ENCODE measurements at regions not wholly inside any gene's neighbourhood (a gene's known extent, or its start where the extent isn't known, plus 50 kb on each side); places are given as distances from the start of the nearest gene placed in this dataset.
"Not testable (repeated sequence)": the region's sequence is repeated elsewhere in the genome, so short reads cannot be mapped to it uniquely, and the experiment has no call there.

- no peaks in the 10 kb centered on the region for H3K9me3 ChIP-seq (ENCODE audit: control insufficient read depth, insufficient read depth, low read depth, low read length)
- H3K27me3 ChIP-seq (ENCODE audit: control insufficient read depth, insufficient read depth, low read length) = no peaks in the 10 kb centered on the region
- no peak overlapping the region for H3K27ac ChIP-seq (ENCODE audit: low read depth, low read length)
- no peak overlapping the region for H3K4me3 ChIP-seq (ENCODE audit: low read depth, low read length)
- H3K36me3 ChIP-seq (ENCODE audit: control insufficient read depth, insufficient read depth, low read length) = no peaks in the 10 kb centered on the region
- 0 out of 2 replicates have a peak, but pooled peaks cover 4% of the 10 kb centered on the region for H3K4me1 ChIP-seq (ENCODE audit: control insufficient read depth, insufficient read depth, low read length)
- H3K9ac ChIP-seq (ENCODE audit: low read length) = no peak overlapping the region
Observed at GRCh38 chr5:106292654-106293053, 1378.1 kb downstream of the EFNA5 start.

- no peaks in the 10 kb centered on the region for H3K36me3 ChIP-seq (ENCODE audit: control insufficient read depth, insufficient read depth, low read length)
- H3K4me1 ChIP-seq (ENCODE audit: control insufficient read depth, insufficient read depth, low read length) = 0 out of 2 replicates have a peak, but pooled peaks cover 4% of the 10 kb centered on the region
- no peak overlapping the region for H3K27ac ChIP-seq (ENCODE audit: low read depth, low read length)
- H3K4me3 ChIP-seq (ENCODE audit: low read depth, low read length) = no peak overlapping the region
- no peak overlapping the region for H3K9ac ChIP-seq (ENCODE audit: low read length)
- no peaks in the 10 kb centered on the region for H3K27me3 ChIP-seq (ENCODE audit: control insufficient read depth, insufficient read depth, low read length)
- no peaks in the 10 kb centered on the region for H3K9me3 ChIP-seq (ENCODE audit: control insufficient read depth, insufficient read depth, low read depth, low read length)
Observed at GRCh38 chr5:106290841-106291240, 1379.9 kb downstream of the EFNA5 start.

- Histone ChIP-seq H3K36me3 (ENCODE audit: control insufficient read depth, insufficient read depth, low read length) (no peaks in the 10 kb centered on the region), H3K9ac (ENCODE audit: low read length) (no peak overlapping the region), H3K9me3 (ENCODE audit: control insufficient read depth, insufficient read depth, low read depth, low read length) (no peaks in the 10 kb centered on the region), H3K27me3 (ENCODE audit: control insufficient read depth, insufficient read depth, low read length) (no peaks in the 10 kb centered on the region), H3K4me3 (ENCODE audit: low read depth, low read length) (no peak overlapping the region), H3K27ac (ENCODE audit: low read depth, low read length) (no peak overlapping the region), H3K4me1 (ENCODE audit: control insufficient read depth, insufficient read depth, low read length) (no peaks in the 10 kb centered on the region)
Observed at GRCh38 chr5:106288979-106289378, 1381.8 kb downstream of the EFNA5 start.

- no peak overlapping the region for H3K4me3 ChIP-seq (ENCODE audit: low read depth, low read length)
- no peak overlapping the region for H3K9ac ChIP-seq (ENCODE audit: low read length)
- no peaks in the 10 kb centered on the region for H3K4me1 ChIP-seq (ENCODE audit: control insufficient read depth, insufficient read depth, low read length)
- H3K27ac ChIP-seq (ENCODE audit: low read depth, low read length) = no peak overlapping the region
- H3K27me3 ChIP-seq (ENCODE audit: control insufficient read depth, insufficient read depth, low read length) = no peaks in the 10 kb centered on the region
- 0 out of 2 replicates have a peak, but pooled peaks cover 4% of the 10 kb centered on the region for H3K9me3 ChIP-seq (ENCODE audit: control insufficient read depth, insufficient read depth, low read depth, low read length)
- H3K36me3 ChIP-seq (ENCODE audit: control insufficient read depth, insufficient read depth, low read length) = no peaks in the 10 kb centered on the region
Observed at GRCh38 chr5:106277540-106278096, 1393.1 kb downstream of the EFNA5 start.

GRCh38 chr5:106269252-106269843, 1401.4 kb downstream of the EFNA5 start:
- Histone ChIP-seq H3K4me1 (ENCODE audit: control insufficient read depth, insufficient read depth, low read length) (no peaks in the 10 kb centered on the region), H3K36me3 (ENCODE audit: control insufficient read depth, insufficient read depth, low read length) (no peaks in the 10 kb centered on the region), H3K9me3 (ENCODE audit: control insufficient read depth, insufficient read depth, low read depth, low read length) (0 out of 2 replicates have a peak, but pooled peaks cover 4% of the 10 kb centered on the region), H3K27me3 (ENCODE audit: control insufficient read depth, insufficient read depth, low read length) (no peaks in the 10 kb centered on the region), H3K9ac (ENCODE audit: low read length) (no peak overlapping the region), H3K4me3 (ENCODE audit: low read depth, low read length) (no peak overlapping the region), H3K27ac (ENCODE audit: low read depth, low read length) (no peak overlapping the region)

- Histone ChIP-seq H3K27me3 (ENCODE audit: control insufficient read depth, insufficient read depth, low read length) (no peaks in the 10 kb centered on the region), H3K36me3 (ENCODE audit: control insufficient read depth, insufficient read depth, low read length) (no peaks in the 10 kb centered on the region), H3K9ac (ENCODE audit: low read length) (no peak overlapping the region), H3K4me1 (ENCODE audit: control insufficient read depth, insufficient read depth, low read length) (no peaks in the 10 kb centered on the region), H3K9me3 (ENCODE audit: control insufficient read depth, insufficient read depth, low read depth, low read length) (no peaks in the 10 kb centered on the region), H3K4me3 (ENCODE audit: low read depth, low read length) (no peak overlapping the region), H3K27ac (ENCODE audit: low read depth, low read length) (no peak overlapping the region)
Observed at GRCh38 chr5:106267256-106267655, 1403.5 kb downstream of the EFNA5 start.

- Histone ChIP-seq H3K4me3 (ENCODE audit: low read depth, low read length) (no peak overlapping the region), H3K9me3 (ENCODE audit: control insufficient read depth, insufficient read depth, low read depth, low read length) (no peaks in the 10 kb centered on the region), H3K9ac (ENCODE audit: low read length) (no peak overlapping the region), H3K4me1 (ENCODE audit: control insufficient read depth, insufficient read depth, low read length) (peaks cover 21% of the 10 kb centered on the region), H3K27me3 (ENCODE audit: control insufficient read depth, insufficient read depth, low read length) (no peaks in the 10 kb centered on the region), H3K27ac (ENCODE audit: low read depth, low read length) (no peak overlapping the region), H3K36me3 (ENCODE audit: control insufficient read depth, insufficient read depth, low read length) (no peaks in the 10 kb centered on the region)
Observed at GRCh38 chr5:106262395-106262794, 1408.3 kb downstream of the EFNA5 start.

GRCh38 chr5:106259431-106260090, 1411.2 kb downstream of the EFNA5 start:
- H3K27ac ChIP-seq (ENCODE audit: low read depth, low read length); H3K9ac ChIP-seq (ENCODE audit: low read length); H3K27me3 ChIP-seq (ENCODE audit: control insufficient read depth, insufficient read depth, low read length); H3K36me3 ChIP-seq (ENCODE audit: control insufficient read depth, insufficient read depth, low read length); H3K4me3 ChIP-seq (ENCODE audit: low read depth, low read length): not testable (repeated sequence)
- H3K9me3 ChIP-seq (ENCODE audit: control insufficient read depth, insufficient read depth, low read depth, low read length) = peaks cover 12% of the 10 kb centered on the region
- peaks cover 21% of the 10 kb centered on the region for H3K4me1 ChIP-seq (ENCODE audit: control insufficient read depth, insufficient read depth, low read length)

GRCh38 chr5:106258591-106259125, 1412.1 kb downstream of the EFNA5 start:
- peaks cover 29% of the 10 kb centered on the region for H3K4me1 ChIP-seq (ENCODE audit: control insufficient read depth, insufficient read depth, low read length)
- no peaks in the 10 kb centered on the region for H3K36me3 ChIP-seq (ENCODE audit: control insufficient read depth, insufficient read depth, low read length)

GRCh38 chr5:106254784-106255183, 1416.0 kb downstream of the EFNA5 start:
- H3K36me3 ChIP-seq (ENCODE audit: control insufficient read depth, insufficient read depth, low read length) = no peaks in the 10 kb centered on the region
- no peaks in the 10 kb centered on the region for H3K27me3 ChIP-seq (ENCODE audit: control insufficient read depth, insufficient read depth, low read length)
- H3K4me1 ChIP-seq (ENCODE audit: control insufficient read depth, insufficient read depth, low read length) = peaks cover 18% of the 10 kb centered on the region
- no peak overlapping the region for H3K9ac ChIP-seq (ENCODE audit: low read length)
- H3K27ac ChIP-seq (ENCODE audit: low read depth, low read length) = peak overlapping the region; percentile 76
- H3K4me3 ChIP-seq (ENCODE audit: low read depth, low read length) = no peak overlapping the region
- peaks cover 12% of the 10 kb centered on the region for H3K9me3 ChIP-seq (ENCODE audit: control insufficient read depth, insufficient read depth, low read depth, low read length)

More at GRCh38 chr5:106258591-106259125, 1412.1 kb downstream of the EFNA5 start:
- Histone ChIP-seq H3K4me3 (ENCODE audit: low read depth, low read length) (no peak overlapping the region), H3K9ac (ENCODE audit: low read length) (no peak overlapping the region), H3K27ac (ENCODE audit: low read depth, low read length) (no peak overlapping the region), H3K27me3 (ENCODE audit: control insufficient read depth, insufficient read depth, low read length) (no peaks in the 10 kb centered on the region), H3K9me3 (ENCODE audit: control insufficient read depth, insufficient read depth, low read depth, low read length) (peaks cover 12% of the 10 kb centered on the region)

GRCh38 chr5:106246044-106246745, 1424.5 kb downstream of the EFNA5 start:
- H3K36me3 ChIP-seq (ENCODE audit: control insufficient read depth, insufficient read depth, low read length); H3K9me3 ChIP-seq (ENCODE audit: control insufficient read depth, insufficient read depth, low read depth, low read length); H3K9ac ChIP-seq (ENCODE audit: low read length); H3K27me3 ChIP-seq (ENCODE audit: control insufficient read depth, insufficient read depth, low read length); H3K4me1 ChIP-seq (ENCODE audit: control insufficient read depth, insufficient read depth, low read length); H3K4me3 ChIP-seq (ENCODE audit: low read depth, low read length); H3K27ac ChIP-seq (ENCODE audit: low read depth, low read length): not testable (repeated sequence)

Data from HUES6 (cell line).